ENCODE measurements at regions not wholly inside any gene's neighbourhood (a gene's known extent, or its start where the extent isn't known, plus 50 kb on each side); places are given as distances from the start of the nearest gene placed in this dataset.

DNA sequence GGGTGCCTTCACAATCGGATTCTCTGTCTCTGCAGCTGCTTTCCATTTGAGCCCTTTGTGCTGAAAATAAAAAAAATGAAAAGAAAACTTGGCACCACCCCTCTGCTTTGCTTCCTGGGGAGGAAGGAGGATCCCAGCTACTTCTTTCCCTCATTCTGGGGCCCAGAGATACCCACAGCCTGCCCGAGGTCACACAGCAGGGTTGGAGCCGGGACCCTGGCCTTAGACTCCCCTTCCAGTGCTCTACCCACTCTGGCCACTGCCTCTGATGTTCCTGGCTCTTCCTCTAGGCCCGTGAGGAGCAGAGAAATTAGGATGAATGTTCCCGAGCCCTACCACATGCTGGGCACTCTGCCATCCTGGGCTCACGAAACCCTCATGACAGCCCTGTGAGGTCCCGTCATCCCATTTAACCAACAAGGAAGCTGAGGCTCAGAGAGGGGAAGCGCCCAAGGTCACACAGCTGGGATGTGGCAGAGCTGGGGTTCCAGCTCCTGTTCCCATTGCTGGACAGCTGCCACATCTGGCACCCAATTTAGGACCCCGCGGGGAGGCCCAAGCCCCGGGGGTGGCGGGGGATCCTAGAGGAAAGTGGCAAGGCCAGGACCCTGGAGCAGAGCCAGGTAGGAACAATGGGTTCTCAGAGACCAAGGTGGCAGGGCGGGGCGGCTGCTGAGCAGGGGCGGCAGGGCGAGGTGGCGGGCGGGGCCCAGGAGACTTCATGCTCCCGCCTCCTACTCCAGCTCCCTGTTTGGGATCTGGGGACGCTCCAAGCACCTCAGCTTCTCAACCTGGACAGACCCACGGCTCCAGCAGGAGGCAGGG lies 76.6 kb downstream of the CEBPB start:
- TF ChIP-seq, protein P1, sequence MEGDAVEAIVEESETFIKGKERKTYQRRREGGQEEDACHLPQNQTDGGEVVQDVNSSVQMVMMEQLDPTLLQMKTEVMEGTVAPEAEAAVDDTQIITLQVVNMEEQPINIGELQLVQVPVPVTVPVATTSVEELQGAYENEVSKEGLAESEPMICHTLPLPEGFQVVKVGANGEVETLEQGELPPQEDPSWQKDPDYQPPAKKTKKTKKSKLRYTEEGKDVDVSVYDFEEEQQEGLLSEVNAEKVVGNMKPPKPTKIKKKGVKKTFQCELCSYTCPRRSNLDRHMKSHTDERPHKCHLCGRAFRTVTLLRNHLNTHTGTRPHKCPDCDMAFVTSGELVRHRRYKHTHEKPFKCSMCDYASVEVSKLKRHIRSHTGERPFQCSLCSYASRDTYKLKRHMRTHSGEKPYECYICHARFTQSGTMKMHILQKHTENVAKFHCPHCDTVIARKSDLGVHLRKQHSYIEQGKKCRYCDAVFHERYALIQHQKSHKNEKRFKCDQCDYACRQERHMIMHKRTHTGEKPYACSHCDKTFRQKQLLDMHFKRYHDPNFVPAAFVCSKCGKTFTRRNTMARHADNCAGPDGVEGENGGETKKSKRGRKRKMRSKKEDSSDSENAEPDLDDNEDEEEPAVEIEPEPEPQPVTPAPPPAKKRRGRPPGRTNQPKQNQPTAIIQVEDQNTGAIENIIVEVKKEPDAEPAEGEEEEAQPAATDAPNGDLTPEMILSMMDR (IDR thresholded peaks at IDR 0.05; ENCODE audit: insufficient read depth, low read length, poor library complexity, severe bottlenecking), result no peak
- TF ChIP-seq EZH2phosphoT487 (conservative IDR thresholded peaks at IDR 0.05; ENCODE audit: low read length), result no peak

Data from SU-DHL-6 (cell line).